NOMO-1 treated with DMSO at 0.1 percent for 48 hours (cell line): ENCODE measurements at regions not wholly inside any gene's neighbourhood (a gene's known extent, or its start where the extent isn't known, plus 50 kb on each side); places are given as distances from the start of the nearest gene placed in this dataset.

Experiments used
- DNase-seq: peaks from one replicate; lab custom pipeline; 2025; ENCODE audit not compliant: unreplicated experiment; lab: John Stamatoyannopoulos, UW

DNA sequence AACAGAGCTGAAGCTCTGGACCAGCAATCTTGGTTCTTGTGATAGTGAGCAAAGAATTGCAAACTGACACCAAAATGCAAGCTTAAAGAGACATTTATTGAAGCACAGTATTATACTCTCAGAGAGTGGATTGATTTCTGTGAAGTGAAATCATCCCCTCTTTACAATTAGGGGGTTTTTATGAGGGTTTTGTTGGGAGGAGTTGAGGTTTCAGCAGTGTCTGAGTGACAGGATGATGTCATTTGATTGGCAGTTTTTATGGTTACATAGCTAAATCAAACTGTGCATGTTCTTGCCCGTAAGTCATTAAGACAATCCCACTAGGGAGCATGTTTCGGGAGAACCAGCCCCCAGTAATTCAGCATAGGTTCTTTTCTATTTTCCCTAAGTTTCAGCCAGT, 1200.5 kb downstream of the SI start:
- no peak for DNase-seq

GRCh38 chr3:163863146-163863545, 1215.2 kb downstream of the SI start:
- no peak for DNase-seq

DNA sequence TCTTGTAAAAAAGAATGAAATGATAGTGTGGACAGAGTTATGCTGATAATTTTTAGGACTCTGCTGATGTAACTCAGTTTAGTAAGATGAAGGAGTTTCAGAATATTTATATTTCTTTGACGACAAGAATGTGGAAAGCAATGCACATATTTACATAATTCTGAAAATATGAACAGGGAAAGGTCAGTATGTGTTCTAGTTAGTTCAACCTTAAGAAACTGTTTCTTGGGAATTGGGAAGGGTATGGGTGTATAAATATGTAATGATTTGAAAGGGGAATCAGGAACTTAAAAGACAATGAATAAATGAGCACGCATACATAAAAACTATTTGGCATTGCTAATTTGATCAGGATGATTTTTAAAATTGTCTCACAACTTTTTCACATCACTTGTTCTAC, 1226.1 kb downstream of the SI start:
- DNase-seq: no peak

DNA sequence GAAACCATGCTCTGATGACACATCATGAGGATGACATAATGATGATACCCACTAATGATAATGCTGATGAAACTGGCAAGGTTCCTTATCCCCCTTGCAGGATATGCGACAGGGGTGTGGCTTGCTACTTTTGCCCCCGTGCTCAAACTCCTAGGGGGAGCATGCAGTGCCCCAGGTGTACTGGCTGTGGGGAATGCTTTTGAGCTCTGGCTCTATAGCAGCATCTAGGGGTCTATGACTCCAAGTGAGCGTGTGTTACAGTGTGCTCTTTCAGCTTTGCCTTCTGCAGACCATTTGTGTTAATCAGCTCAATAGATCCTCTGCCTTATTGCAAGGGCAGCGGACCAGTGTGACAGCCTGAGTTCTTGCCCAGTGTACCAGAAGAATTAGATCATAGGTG, 1239.5 kb downstream of the SI start:
- DNase-seq: no peak

- DNase-seq: no peak
Measured at GRCh38 chr3:163832547-163832946, 1245.7 kb downstream of the SI start.

DNA sequence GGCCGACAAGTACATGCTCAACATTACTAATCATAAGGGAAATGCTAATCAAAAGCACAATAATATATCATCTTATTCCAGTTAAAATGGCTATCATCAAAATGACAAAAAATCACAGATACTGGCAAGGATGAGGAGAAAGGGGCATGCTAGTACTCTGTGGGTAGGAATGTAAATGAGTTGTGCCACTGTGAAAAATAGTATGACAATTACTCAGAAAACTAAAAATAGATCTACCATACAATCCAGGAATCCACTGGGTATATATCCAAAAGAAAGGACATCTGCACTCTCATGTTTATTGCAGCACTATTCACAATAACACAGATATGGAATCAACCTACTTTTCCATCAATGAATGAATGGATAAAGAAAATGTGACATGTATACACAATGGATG, 1256.5 kb downstream of the SI start:
- DNase-seq: no peak

DNA sequence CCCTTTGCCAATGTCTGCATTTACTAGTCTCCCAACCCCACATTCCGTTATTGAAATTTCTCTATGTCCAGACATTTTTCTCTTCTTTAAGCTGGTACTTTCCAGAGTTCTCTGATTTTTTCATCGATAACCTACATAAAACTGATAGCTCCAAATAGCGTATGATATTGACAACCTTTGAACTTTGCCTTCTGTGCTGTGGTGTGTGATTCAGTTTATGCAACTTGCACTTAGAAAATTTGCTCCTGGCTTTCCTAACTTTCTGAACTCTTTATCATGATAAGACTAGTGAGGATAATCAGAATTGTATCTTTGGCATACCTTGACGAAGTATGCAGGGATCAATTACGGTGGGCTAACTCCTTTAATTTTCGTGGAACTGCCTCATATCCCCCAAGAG, 1261.3 kb downstream of the SI start:
- no peak for DNase-seq

DNA sequence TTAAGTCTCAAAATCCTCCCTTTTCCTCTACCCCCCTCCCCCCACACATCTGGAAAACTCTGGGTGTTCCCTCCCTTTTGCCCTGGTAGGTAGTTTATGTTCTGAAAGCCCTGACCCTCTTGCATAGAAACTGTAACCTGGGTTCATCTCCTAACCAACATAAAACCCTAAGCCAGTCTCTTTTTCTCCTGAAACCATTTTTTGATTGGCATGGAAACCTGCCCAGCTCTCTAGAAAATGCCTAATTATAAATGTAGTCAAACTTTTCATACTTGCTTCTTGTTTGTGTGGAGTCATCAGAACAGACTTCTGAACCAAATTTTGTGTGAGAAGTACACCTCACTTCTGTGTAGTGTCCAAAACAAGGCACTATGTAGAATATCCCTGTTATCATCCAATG, 1264.4 kb downstream of the SI start:
- DNase-seq: no peak

DNA sequence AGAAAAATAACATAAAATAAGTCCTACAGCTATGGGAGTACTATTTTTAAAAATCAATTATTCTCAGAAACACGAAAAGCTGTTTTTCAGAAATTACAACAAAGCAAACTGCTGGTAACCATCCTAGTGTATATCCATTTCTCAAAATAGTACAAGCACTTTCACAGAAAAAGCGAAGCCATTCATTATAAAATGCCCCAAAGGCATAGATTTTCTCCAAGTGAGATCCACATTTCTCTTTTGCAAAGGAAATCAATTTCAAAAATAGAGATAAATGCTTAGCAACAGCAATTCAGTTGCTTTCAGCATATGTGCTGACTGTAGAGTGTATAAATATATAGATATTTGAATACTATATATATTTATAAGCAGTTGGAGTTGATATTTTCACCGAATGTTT, 1266.3 kb downstream of the SI start:
- no peak for DNase-seq

DNA sequence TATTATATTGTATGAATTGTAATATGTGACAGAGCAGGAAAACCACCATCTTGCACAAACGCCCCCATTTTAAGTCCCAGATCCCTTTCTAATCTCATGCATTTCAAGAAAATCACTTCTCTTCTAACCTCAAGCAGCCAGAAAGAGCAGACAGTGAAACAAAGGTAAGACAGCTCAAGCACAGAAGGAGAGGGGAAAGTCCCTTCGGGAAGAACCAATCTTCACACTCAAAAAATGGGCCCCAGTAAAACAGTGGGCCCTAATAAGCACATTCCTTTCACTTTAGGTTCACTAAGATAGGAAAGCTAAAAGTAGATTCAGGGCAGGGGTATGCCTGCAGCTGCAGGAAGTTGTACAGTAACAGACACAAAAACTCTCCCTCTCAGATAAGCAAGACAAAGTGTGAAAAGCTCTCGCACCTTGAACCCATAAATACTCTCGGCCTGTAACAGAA, 1268.7 kb downstream of the SI start:
- DNase-seq: no peak

DNA sequence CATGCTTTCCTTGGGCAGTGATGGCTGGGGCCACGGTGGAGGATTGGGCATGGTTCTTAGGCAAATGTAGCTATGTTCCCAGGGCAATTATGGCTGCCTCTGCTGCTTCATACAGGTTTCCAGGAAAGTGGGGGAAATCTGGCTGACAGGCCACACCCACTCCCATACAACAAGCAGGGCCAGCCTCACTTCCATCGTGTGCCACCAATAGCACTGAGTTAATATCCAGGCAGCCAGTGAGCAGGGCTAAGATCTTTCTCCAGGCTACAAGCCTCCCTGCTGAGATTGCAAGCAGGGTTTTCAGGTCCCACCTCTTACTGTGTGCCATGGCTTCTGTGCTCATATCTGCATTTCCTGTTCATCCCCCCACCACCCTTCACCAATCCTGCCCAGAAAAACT, 1291.9 kb downstream of the SI start:
- DNase-seq: no peak

DNA sequence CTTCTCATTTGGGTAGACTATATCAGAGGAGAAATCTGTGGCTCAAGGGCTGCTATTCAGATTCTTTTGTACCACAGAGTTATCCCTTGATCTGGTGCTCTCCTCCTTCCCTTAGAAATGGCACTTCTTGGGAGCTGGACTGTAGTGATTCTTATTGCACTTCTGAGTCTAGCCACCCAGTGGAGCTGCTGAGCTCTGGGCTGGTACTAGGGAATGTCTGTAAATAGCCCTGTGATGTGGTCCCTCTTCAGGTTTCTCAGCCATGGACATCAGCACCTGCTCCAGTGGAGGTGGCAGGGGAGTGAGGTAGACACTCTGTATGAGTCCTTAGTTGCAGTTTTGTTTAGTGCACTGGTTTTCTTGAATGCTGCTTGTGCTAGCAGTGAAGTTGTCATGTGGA, 1292.6 kb downstream of the SI start:
- no peak for DNase-seq

DNA sequence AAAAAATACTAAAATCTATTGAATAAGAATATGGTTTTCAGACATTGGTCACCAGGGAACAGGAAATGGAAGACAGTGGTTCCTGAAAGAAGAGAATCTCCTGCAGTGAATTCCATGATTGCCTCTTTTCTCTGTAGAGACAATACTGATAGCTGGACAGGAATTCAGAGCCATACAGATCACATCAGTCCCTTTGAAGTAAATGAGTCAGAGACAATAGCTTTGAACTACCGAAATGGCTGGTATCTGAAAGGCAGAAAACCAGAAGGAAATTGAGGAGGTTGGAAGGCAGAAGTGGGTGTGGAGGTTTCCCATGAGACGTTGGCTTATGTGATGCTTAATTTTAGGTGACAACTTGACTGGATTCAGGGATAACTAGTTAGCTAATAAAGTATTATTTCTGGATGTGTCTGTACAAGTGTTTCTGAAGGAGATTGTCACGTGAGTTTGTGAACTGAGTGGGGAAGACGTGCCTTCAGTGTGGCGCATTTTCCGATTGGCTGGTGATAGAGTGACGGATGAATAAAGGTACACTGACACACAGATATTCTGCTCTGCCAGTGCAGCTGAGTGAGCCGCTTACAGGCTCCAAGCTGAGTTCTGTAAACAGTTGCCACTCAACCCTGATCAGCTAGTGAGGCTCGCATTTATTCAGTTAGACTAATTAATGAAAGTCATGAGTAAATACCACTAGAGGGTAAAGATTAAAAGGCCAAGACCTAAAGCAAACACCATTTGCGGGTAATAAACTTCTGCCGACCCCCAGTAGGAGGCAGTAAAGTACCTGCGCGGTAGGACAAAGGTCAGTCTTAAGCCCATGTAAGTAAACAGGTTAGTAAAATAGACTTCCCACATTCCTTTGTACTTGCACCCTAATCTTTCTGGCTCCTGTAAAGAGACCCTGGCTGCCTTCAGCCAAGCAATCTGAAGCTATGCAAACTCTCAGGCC, 1298.6 kb downstream of the SI start:
- no peak for DNase-seq

DNA sequence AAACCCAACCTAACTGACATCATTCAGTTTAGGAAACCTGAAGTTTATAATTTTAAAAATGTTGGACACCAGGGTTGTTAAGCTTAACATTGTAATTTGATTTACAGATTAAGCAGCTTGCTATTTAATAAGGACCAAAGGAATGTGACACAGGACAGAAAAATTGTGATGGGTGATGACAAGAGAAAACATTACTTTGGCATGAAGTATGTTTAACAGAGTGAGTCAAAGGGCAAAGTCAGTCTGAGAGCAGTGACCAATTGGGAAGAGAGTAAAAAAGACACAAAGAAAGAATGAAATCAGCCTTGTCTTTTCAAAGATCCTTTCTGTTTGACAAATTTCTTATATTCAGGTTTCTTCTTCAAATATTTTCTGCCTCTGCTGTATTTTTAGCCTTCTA, 1301.6 kb downstream of the SI start:
- no peak for DNase-seq

GRCh38 chr3:163773136-163773535, 1305.2 kb downstream of the SI start:
- no peak for DNase-seq

- no peak for DNase-seq
Measured at GRCh38 chr3:163768048-163768447, 1310.2 kb downstream of the SI start.

GRCh38 chr3:163766112-163766511, 1312.2 kb downstream of the SI start:
- DNase-seq: no peak

DNA sequence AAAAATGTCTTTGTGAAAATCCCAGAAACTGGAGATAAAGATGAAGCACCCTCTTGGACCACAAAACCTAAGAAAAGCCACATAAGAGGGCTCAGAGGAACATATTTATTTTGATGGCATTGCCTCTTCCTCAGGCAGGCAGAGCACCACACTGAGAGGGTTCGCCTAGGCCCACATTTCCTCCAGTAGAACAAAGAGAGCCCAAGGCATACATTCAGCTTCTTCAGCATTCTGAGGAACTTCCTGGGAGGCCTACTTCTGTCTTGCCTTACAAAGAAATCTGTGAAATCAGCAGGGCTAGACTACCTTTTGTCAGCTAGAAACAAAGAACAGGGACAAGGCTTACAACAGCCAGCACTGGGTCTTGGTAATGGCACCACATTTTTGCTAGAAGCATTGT, 1325.3 kb downstream of the SI start:
- DNase-seq: no peak

DNA sequence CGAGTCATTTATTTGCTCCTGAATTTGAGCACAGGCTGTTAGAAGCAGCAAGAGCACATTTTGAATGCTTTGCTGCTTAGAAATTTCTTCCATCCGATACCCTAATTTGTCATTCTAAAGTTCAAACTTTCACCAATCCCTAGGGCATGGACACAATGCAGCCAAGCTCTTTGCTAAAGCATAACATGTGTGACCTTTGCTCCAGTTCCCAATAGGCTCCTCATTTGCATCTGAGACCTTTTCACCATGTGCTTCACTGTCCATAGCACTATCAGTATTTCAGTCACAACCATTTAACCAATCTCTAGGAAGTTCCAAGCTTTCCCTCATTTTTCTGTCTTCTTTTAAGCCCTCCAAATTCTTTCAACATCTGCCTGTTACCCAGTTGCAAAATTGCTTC, 1333.1 kb downstream of the SI start:
- no peak for DNase-seq

DNA sequence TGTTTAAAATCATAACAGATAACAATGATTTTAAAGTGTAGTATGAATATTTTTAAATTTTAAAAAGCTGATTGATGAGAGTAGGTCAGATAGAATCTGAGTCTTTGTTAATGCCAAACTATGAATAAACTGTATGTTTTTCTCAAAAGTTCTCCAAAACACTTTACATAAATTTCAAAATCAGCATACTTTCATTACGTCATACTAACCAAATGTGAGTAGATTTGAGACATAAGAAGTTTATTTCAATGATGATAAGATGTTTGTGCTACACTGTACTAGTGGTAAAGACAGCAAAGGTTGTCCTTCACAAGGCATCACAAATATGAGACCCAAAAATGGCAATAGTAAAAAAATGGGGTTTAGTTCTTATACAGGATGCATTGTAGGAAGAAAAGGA, 1342.9 kb downstream of the SI start:
- no peak for DNase-seq

- no peak for DNase-seq
Measured at GRCh38 chr3:163730684-163731083, 1347.6 kb downstream of the SI start.

- DNase-seq: no peak
Measured at GRCh38 chr3:163726125-163726524, 1352.2 kb downstream of the SI start.

GRCh38 chr3:163722405-163722804, 1355.9 kb downstream of the SI start:
- DNase-seq: no peak
